ENCODE measurements at regions not wholly inside any gene's neighbourhood (a gene's known extent, or its start where the extent isn't known, plus 50 kb on each side); places are given as distances from the start of the nearest gene placed in this dataset.

GRCh38 chr4:124372916-124373315 is 339.6 kb downstream of the ANKRD50 start:
- Histone ChIP-seq H3K27me3 (ENCODE audit: control insufficient read depth, low read length) (no peaks in the 10 kb centered on the region), H3K36me3 (ENCODE audit: control insufficient read depth, low read length) (no peaks in the 10 kb centered on the region), H3F3A (ENCODE audit: control insufficient read depth, insufficient read depth) (no peaks in the 10 kb centered on the region), H3K4me2 (ENCODE audit: low read length) (no peak overlapping the region), H3K79me2 (ENCODE audit: control insufficient read depth, low read length) (no peaks in the 10 kb centered on the region), H3K4me3 (ENCODE audit: low read length) (no peak overlapping the region), H4K20me1 (ENCODE audit: control insufficient read depth, insufficient read depth, low read depth, low read length) (no peaks in the 10 kb centered on the region), H3K4me1 (ENCODE audit: control insufficient read depth, low read length) (no peaks in the 10 kb centered on the region), H3K9me3 (ENCODE audit: control insufficient read depth, insufficient read depth, low read length) (no peaks in the 10 kb centered on the region; the same call in 1 of the 2 replicates), H3K27ac (ENCODE audit: low read depth, low read length) (no peak overlapping the region), H3K9me2 (replicated peaks; ENCODE audit: control insufficient read depth, low read length) (no peaks in the 10 kb centered on the region)
- TF ChIP-seq CTCF (IDR thresholded peaks at IDR 0.05; ENCODE audit: low read depth, low read length, poor library complexity, severe bottlenecking) (no peak), EZH2phosphoT487 (IDR thresholded peaks at IDR 0.05; ENCODE audit: borderline replicate concordance, low read length) (no peak)

GRCh38 chr4:124386163-124386562 is 326.4 kb downstream of the ANKRD50 start:
- no peaks in the 10 kb centered on the region for H4K20me1 ChIP-seq (ENCODE audit: control insufficient read depth, insufficient read depth, low read depth, low read length)
- H3K27me3 ChIP-seq (ENCODE audit: control insufficient read depth, low read length) = no peaks in the 10 kb centered on the region

GRCh38 chr4:124386648-124387047 is 325.9 kb downstream of the ANKRD50 start:
- H3K27ac ChIP-seq (ENCODE audit: low read depth, low read length) = no peak overlapping the region
- H3K4me2 ChIP-seq (ENCODE audit: low read length) = no peak overlapping the region
- H3K79me2 ChIP-seq (ENCODE audit: control insufficient read depth, low read length) = no peaks in the 10 kb centered on the region
- H3K9me2 ChIP-seq (replicated peaks; ENCODE audit: control insufficient read depth, low read length) = no peaks in the 10 kb centered on the region
- TF ChIP-seq EZH2phosphoT487 (IDR thresholded peaks at IDR 0.05; ENCODE audit: borderline replicate concordance, low read length) (no peak), CTCF (IDR thresholded peaks at IDR 0.05; ENCODE audit: low read depth, low read length, poor library complexity, severe bottlenecking) (no peak)
- no peaks in the 10 kb centered on the region for H3K36me3 ChIP-seq (ENCODE audit: control insufficient read depth, low read length)
- H3K9me3 ChIP-seq (ENCODE audit: control insufficient read depth, insufficient read depth, low read length) = no peaks in the 10 kb centered on the region
- no peaks in the 10 kb centered on the region for H3K27me3 ChIP-seq (ENCODE audit: control insufficient read depth, low read length)
- H3F3A ChIP-seq (ENCODE audit: control insufficient read depth, insufficient read depth) = no peaks in the 10 kb centered on the region
- H4K20me1 ChIP-seq (ENCODE audit: control insufficient read depth, insufficient read depth, low read depth, low read length) = no peaks in the 10 kb centered on the region
- H3K4me1 ChIP-seq (ENCODE audit: control insufficient read depth, low read length) = no peaks in the 10 kb centered on the region
- no peak overlapping the region for H3K4me3 ChIP-seq (ENCODE audit: low read length)

More at GRCh38 chr4:124386163-124386562, 326.4 kb downstream of the ANKRD50 start:
- no peaks in the 10 kb centered on the region for H3F3A ChIP-seq (ENCODE audit: control insufficient read depth, insufficient read depth)
- H3K27ac ChIP-seq (ENCODE audit: low read depth, low read length) = no peak overlapping the region
- H3K4me1 ChIP-seq (ENCODE audit: control insufficient read depth, low read length) = no peaks in the 10 kb centered on the region
- H3K9me3 ChIP-seq (ENCODE audit: control insufficient read depth, insufficient read depth, low read length) = no peaks in the 10 kb centered on the region
- H3K36me3 ChIP-seq (ENCODE audit: control insufficient read depth, low read length) = no peaks in the 10 kb centered on the region
- no peak overlapping the region for H3K4me3 ChIP-seq (ENCODE audit: low read length)
- no peak overlapping the region for H3K4me2 ChIP-seq (ENCODE audit: low read length)
- H3K9me2 ChIP-seq (replicated peaks; ENCODE audit: control insufficient read depth, low read length) = no peaks in the 10 kb centered on the region
- no peak for TF ChIP-seq CTCF (IDR thresholded peaks at IDR 0.05; ENCODE audit: low read depth, low read length, poor library complexity, severe bottlenecking)
- no peak for TF ChIP-seq EZH2phosphoT487 (IDR thresholded peaks at IDR 0.05; ENCODE audit: borderline replicate concordance, low read length)
- H3K79me2 ChIP-seq (ENCODE audit: control insufficient read depth, low read length) = no peaks in the 10 kb centered on the region

Measured in DOHH2 (cell line).